K562 (cell line): ENCODE measurements at regions not wholly inside any gene's neighbourhood (a gene's known extent, or its start where the extent isn't known, plus 50 kb on each side); places are given as distances from the start of the nearest gene placed in this dataset.

Experiments
- CBFA2T2 ChIP-seq: fragments of 450-650 bp; conservative IDR thresholded peaks from 2 replicates; pipeline ENCODE4 v1.6.1; 2017; ENCODE audit warnings: mild to moderate bottlenecking
- CHD2 ChIP-seq: IDR thresholded peaks from 2 replicates; pipeline ENCODE4 v1.6.1; 2011; ENCODE audit warnings: low read depth, low read length
- EGR1 ChIP-seq: fragments of 450-650 bp; conservative IDR thresholded peaks from 2 replicates; pipeline ENCODE4 v1.6.1; 2017; ENCODE audit warnings: mild to moderate bottlenecking
- POLR2H ChIP-seq: IDR thresholded peaks from 2 replicates; pipeline ENCODE4 v1.6.1; 2016; ENCODE audit warnings: missing genetic modification characterization, low read depth, mild to moderate bottlenecking, control low read depth, missing compliant biosample characterization, moderate library complexity
- REST ChIP-seq, 2 experiments: fragments of 450-650 bp; formaldehyde crosslinking in 1 of 2; IDR thresholded peaks; 2 replicates each; pipeline versions ENCODE4 v1.4.0 to v1.6.1; 2014 to 2020; ENCODE audit warnings: mild to moderate bottlenecking in 2 of 2, borderline replicate concordance in 1 of 2, low read depth in 1 of 2
- ZNF76 ChIP-seq: fragments of 250-450 bp; sonication (Bioruptor Pico); IDR thresholded peaks from 2 replicates; pipeline ENCODE4 v1.4.0; 2020; ENCODE audit warnings: mild to moderate bottlenecking, moderate library complexity, borderline replicate concordance
- ZZZ3 ChIP-seq: fragments of 450-650 bp; IDR thresholded peaks from 2 replicates; pipeline ENCODE4 v1.6.1; 2016; ENCODE audit warnings: antibody characterized with exemption, mild to moderate bottlenecking, moderate library complexity

- TF ChIP-seq EGR1 (no peak), ZNF76 (no peak), ZZZ3 (no peak), CBFA2T2 (peak; percentile 30; the same call in 1 of the 2 replicates), REST (IDR thresholded peaks at IDR 0.05; ENCODE audit: borderline replicate concordance) (no peak), REST (CRISPR knock-in tag; IDR thresholded peaks at IDR 0.05; ENCODE audit: low read depth) (no peak), POLR2H (tag) (no peak), CHD2 (no peak)
Measured at GRCh38 chr3:193921465-193921864, 214.5 kb upstream of the HES1 start.
